GOT3 (cell line): ENCODE measurements at regions not wholly inside any gene's neighbourhood (a gene's known extent, or its start where the extent isn't known, plus 50 kb on each side); places are given as distances from the start of the nearest gene placed in this dataset.

Source experiments
- DNase-seq: peaks from one replicate; lab custom pipeline; 2025; ENCODE audit warnings: mixed read lengths; lab: John Stamatoyannopoulos, UW

DNA sequence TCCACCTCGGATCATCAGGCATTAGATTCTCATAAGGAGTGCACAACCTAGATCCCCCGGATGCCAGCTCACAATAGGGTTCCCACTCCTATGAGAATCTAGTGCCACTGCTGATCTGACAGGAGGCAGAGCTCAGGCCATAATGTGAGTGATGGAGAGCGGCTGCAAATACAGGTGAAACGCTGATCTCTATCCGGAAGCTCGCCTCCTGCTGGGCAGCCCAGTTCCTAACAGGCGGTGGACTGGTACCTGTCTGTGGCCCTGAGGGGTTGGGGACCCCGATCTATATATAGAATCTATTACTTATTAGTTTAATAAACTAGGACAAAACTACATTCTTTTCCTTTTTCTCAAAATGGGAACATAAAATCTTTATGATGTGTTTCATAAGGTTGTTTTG, 741.9 kb downstream of the RFPL4B start:
- DNase-seq: no peak

DNA sequence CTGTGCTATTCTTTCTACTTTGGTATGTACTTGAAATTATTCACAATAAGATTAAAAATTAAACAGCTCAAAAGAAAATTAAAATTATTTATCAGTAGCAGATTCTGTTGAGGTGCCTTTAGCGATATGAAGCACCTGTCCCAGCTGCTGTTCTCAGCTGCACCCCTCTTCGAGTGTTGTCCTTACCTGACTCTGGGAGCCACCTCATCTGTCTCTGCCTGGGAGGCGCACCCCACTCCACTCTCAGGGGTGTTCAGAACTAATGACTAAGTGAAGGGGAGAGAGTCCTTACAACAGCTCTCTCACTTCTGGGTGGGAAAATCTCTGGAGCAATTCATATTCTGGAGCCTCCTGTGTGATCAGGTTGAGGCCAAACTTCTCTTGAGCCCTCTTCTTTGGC, 745.7 kb downstream of the RFPL4B start:
- no peak for DNase-seq

DNA sequence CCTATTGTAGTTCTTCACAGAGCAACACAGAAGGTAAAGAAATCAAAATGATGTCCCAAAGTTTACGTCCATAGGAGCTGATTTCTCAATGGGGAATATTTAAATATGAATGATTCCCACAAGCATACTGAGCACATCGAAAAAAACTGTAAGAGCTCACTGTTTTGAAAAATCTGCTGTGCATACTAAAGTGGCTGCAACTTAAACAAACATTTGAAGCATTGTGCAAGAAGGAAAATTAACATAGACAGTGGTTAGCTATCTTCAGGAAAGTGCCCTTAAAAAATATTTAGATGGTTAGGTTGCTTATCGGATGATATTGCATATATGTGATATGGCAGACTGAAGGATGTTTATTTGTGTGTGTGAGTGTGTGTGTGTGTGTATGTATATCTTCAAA, 747.6 kb downstream of the RFPL4B start:
- DNase-seq: no peak

DNA sequence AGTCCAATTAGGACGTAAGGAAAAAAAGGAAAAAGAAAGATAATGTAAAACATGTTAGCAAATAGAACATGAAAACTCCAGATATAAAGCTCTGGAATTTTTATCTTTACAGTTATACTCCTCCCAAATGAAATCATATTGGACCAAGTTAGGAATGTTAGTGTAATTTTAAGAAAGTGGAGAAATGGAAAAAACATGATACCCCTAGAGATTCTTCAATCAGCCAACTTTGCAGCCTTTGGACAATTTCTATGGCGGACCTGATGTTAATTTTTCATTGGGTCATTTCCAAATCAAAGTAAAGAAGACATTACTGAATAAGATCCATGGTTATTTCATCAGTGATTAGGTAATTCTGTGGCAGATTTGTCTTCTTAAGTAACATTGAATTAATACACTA, 748.7 kb downstream of the RFPL4B start:
- DNase-seq: no peak

GRCh38 chr6:113102761-113103160, 754.4 kb upstream of the MARCKS start:
- DNase-seq: no peak

GRCh38 chr6:113103634-113104361, 753.3 kb upstream of the MARCKS start:
- DNase-seq: no peak

DNA sequence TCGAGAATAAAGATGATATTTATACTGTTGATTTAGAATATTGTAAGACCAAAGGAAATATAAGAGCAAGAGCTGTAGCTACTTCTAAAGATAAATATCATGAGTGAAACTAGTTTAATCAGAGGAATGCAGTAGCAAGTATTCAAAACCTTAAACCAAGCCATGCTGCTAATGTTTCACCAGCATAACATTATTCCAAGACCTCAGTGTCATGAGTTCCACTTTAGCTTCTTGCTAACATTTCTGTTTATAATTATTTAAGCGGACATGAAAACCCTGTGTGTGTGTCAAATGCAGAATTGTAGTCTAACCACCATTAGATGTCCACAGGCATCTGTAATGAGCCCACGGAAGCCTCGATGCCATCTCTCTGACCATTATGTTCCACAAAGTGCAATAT, 752.6 kb upstream of the MARCKS start:
- DNase-seq: no peak

GRCh38 chr6:113104951-113105350, 752.2 kb upstream of the MARCKS start:
- DNase-seq: no peak

- no peak for DNase-seq
Observed at GRCh38 chr6:113110211-113110610, 746.9 kb upstream of the MARCKS start.

DNA sequence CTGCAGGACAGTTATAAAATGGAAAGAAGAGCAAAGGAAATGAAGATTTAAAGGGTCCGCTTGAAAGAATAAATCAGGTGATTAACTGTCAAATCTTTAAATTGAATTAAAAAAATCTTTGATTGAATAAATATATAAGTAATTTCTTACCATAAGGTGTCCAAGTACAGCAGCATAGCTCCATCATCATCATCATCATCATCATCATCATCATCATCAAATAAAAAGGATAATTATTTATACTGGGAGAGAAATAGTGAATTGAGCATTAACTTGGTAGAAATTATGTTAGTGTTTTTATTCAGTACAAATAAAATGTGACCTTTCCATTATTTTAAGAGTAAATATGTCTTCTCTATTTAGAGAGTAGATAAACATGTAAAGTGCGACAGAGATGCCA, 745.6 kb upstream of the MARCKS start:
- DNase-seq: no peak

DNA sequence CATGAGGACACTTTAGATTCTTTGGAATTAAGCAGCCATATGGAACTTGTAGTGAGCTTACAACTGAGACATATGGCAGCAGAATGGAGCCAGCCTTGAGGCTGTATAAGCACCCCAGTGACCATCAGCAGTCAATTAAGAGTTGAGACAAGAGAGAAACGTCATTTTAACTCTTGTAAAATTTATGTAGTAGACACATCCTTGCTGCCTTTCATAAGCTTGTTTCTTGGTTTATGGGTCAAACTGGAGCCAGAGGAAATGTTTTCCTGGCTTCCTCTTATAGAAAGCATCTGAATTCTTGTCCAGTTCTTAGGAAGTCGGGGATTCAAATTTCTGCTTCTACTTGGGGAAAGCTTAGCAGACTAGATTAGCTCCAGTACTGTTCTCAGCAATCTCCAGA, 745.1 kb upstream of the MARCKS start:
- no peak for DNase-seq

DNA sequence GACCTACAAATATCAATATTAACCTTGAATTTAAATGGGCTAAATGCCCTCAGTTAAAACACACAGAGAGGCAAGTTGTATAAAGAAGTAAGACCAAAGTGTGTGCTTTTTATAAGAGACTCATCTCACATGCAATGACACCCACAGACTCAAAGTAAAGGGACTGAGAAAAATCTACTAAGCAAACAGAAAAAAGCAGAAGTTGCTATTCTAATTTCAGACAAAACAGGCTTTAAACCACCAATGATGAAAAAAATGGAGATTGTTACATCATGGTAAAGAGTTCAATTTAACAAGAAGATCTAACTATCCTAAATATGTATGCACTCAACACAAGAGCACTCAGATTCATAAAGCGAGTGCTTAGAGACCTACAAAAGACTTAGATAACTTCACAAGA, 741.9 kb upstream of the MARCKS start:
- no peak for DNase-seq

DNA sequence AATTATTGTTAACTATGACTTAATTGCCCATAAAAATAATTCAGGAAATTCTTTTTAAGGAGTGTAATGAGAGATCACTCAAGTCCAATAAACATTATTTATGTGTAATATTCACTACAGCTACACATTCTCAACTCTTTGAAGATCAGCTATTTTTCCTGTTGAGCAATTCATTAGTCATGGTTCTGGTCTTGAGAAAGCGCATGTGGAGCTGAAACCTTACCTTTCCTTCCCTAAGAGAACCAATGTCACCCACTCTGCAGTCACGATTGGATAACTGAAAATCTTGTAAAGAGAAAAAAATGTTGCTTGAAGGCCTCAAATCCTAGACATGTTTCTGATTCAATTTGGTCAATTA, 736.9 kb upstream of the MARCKS start:
- no peak for DNase-seq

DNA sequence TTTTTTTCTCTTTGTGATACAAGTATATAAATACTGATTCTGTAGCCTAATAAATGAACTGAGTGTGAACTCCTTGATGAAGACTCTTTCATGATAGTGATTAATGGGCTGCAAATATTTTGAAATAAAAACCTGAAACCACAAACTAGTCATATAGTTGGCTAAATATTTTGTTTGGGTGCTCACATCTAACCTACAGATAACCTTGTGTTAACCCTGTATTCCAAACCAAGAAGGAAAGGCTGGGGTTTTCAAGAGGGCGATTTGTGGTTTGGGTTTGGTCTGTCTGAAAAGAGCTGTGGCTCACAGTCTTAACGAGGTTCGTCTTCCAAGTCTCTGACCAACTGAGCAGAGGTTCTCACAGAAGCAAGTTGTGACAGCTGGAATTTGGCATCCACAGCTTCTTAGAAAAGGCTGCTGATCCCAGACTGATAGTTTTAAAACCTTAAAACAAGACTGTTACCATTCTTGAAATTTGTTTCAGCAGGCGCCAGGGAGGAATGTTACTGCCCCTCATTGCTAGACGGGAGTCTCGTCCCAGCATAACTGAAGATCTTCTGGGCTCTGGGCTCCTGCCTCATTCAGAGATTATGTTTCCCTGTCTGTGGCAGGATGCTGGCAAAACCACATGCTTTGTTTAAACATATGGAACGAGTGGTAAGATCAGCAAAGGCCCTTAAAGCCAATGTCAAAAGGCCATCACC, 736.4 kb upstream of the MARCKS start:
- no peak for DNase-seq

DNA sequence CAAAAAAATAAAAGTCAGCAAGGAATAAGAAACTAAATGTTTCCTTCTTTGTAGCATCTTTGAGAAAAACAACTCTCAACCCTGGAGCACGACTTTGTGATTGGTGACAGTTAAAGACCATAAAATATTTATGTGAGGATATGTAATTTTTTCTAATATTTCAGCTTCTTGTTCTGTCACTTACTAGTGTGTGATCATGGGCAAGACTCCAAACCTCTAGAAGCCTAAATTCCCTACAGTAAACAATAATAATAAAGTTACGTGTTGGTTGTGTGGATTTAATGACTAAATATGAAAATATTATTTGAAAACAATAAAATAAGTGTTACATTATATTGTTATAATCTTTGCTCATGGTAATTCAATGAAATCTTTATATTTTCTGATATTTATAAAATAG, 735.6 kb upstream of the MARCKS start:
- no peak for DNase-seq

DNA sequence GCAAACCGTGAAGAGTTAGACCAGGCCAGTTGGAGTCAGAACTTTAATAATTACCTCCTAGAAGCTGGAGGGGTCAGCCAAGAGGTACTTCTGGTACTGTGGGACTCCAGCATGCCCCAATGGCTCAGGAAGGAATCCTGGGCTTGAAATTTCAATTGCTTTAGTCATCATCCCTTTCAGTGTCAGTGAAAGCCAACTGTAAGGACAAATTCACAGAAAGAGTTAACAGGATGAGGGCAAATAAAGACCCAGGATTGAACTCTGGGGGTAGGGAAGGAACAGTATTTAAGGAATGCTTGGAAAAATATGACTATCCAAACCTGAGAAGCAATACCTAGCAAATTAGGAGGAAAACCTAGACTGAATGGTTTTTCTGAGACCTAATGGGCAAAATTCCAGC, 735.1 kb upstream of the MARCKS start:
- no peak for DNase-seq

DNA sequence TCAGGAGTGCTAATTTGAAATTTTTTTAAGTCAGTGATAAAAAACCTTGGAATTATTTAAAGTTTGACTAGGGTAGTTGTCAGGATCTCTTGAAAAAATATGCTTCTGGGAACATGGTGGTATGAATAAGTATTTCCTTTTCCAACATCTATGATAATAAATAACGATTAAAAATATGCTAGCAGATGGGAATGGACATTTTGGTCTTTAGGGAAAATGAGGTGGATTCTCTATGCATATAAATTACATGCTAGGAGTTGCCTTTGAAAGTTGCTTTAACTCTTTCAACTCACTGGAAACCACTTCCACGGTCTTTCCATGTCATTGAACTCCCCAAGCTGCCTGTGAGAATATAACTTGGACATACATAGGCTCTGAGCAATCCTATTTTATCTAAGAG, 731.5 kb upstream of the MARCKS start:
- DNase-seq: no peak

- no peak for DNase-seq
Observed at GRCh38 chr6:113127786-113128419, 729.2 kb upstream of the MARCKS start.

DNA sequence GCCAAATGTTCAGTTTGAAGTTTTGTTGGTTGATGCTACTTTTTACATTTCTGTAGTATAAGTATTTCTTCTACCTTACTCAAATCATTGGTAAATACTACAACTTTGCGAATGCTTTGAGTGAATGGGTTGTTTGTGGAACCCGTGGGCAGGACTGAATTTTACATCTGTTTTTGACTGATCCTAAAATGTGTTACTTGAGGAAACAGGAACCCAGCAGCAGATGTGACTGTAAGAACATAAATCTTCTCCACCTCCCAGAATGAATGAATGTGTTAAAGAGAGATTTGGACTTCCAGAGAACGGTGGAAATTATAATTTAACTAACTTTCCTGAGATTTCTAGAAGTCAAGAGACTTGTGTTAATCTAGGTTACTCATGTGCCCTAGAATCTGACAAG, 728.5 kb upstream of the MARCKS start:
- no peak for DNase-seq

DNA sequence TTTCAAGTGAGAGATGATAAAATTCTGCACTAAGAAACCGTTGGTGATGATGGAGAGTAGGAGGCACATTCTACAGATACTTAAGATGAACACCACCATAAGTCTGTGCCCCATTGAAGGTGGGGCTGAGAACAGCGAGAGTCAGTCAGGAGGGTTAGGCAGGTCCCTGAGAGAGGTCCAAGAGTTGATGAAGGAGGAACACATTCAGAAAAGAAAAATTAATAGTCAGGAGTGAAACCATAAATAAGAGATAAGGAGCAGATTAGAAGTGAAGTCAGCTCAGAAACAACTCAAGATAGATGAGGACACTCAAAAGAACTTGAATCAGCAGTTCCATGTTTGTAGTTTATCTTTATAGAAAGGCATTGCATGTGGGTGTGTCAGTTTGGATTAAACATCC, 727.2 kb upstream of the MARCKS start:
- no peak for DNase-seq

GRCh38 chr6:113137426-113137825, 719.7 kb upstream of the MARCKS start:
- DNase-seq: no peak

GRCh38 chr6:113140721-113141120, 716.4 kb upstream of the MARCKS start:
- no peak for DNase-seq

- DNase-seq: no peak
Observed at GRCh38 chr6:113141901-113142300, 715.2 kb upstream of the MARCKS start.
